Lower lobe of right lung (tissue), 2 donors: ENCODE measurements at regions not wholly inside any gene's neighbourhood (a gene's known extent, or its start where the extent isn't known, plus 50 kb on each side); places are given as distances from the start of the nearest gene placed in this dataset.

Source experiments
- ATAC-seq, 2 donors: fragments of 200-7000 bp; cut with Tn5 transposase; one replicate each; pipeline ENCODE4 v1.9.1; 2020 to 2022; ENCODE audit warnings: mild to moderate bottlenecking in 2 of 2, moderate library complexity in 2 of 2
- DNase-seq: peaks from one replicate; pipeline ENCODE4 v3.0.0-alpha.2; 2020
- H3K27ac ChIP-seq: fragments of 200-600 bp; one replicate; pipeline ENCODE4 v1.8.0; 2022
- H3K27me3 ChIP-seq: fragments of 200-600 bp; one replicate; pipeline ENCODE4 v1.8.0; 2022; ENCODE audit warnings: low read depth
- H3K36me3 ChIP-seq: fragments of 200-600 bp; one replicate; pipeline ENCODE4 v1.8.0; 2022; ENCODE audit warnings: mild to moderate bottlenecking
- H3K4me1 ChIP-seq: fragments of 200-600 bp; one replicate; pipeline ENCODE4 v1.8.0; 2022
- H3K4me3 ChIP-seq: fragments of 200-600 bp; one replicate; pipeline ENCODE4 v1.8.0; 2022; ENCODE audit warnings: mild to moderate bottlenecking
- H3K9me3 ChIP-seq: fragments of 200-600 bp; one replicate; pipeline ENCODE4 v1.8.0; 2022
- CTCF ChIP-seq: fragments of 200-600 bp; IDR thresholded peaks from one replicate; pipeline ENCODE4 v1.8.0; 2022; ENCODE audit warnings: antibody characterized with exemption, mild to moderate bottlenecking
- intact Hi-C: fragments of 100-400 bp; cut with DNase I; formaldehyde crosslinking; loops from one replicate; pipeline ENCODE4 v1.11.0; 2022
- donor health status: DM: no; HTN: yes; CAD: no; lungs with severe emphysema.

- DNase-seq (no peak), ATAC-seq (no peak)
- Histone ChIP-seq H3K4me1 (no peaks in the 10 kb centered on the region), H3K27ac (no peak overlapping the region), H3K36me3 (no peaks in the 10 kb centered on the region), H3K27me3 (no peaks in the 10 kb centered on the region), H3K4me3 (no peak overlapping the region), H3K9me3 (no peaks in the 10 kb centered on the region)
- intact Hi-C loops = no loop called here
- no peak for TF ChIP-seq CTCF
Observed at GRCh38 chr2:66704786-66705185, 269.9 kb downstream of the MEIS1 start.

- H3K27me3 ChIP-seq = no peaks in the 10 kb centered on the region
- H3K9me3 ChIP-seq = no peaks in the 10 kb centered on the region
- TF ChIP-seq CTCF = no peak
- no peaks in the 10 kb centered on the region for H3K4me1 ChIP-seq
- no peaks in the 10 kb centered on the region for H3K36me3 ChIP-seq
- no peak for ATAC-seq
- no peak overlapping the region for H3K27ac ChIP-seq
- H3K4me3 ChIP-seq = no peak overlapping the region
- no peak for DNase-seq
- intact Hi-C loops = no loop called here
Observed at GRCh38 chr2:66714610-66715009, 279.7 kb downstream of the MEIS1 start.

DNA sequence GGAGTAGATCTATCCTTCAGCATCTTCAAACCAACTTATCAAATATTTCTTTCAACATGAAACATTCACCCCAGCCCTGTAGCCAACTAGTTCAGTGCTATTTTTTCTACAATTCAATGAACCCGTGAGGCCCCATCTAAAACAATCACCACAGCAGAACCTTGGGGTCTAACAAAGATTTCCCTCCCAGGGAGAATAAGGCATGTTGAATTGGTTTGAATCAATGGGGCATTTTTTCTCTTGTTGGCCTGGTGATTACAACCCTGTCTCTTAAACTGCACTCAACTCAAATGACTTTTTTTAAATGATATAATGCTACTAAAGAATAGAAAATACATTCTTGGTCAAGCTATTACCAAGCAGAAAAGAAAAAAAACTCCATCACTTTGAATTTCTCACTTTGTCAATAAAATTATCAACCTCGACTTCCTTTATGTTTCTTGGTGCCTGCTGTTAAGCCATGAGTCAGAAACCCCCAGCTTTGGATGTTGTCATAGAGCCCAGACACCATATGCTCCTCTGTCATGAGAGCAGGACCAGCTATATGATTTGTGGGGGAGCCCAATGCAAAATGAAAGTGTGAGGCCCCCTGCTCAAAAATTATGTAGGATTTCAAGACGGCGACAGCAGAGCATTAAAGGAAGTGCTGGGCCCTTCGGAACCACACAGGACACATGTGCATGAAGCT, 282.4 kb downstream of the MEIS1 start:
- DNase-seq (no peak), ATAC-seq (no peak)
- Histone ChIP-seq H3K27ac (no peak overlapping the region), H3K9me3 (no peaks in the 10 kb centered on the region), H3K4me1 (no peaks in the 10 kb centered on the region), H3K27me3 (no peaks in the 10 kb centered on the region), H3K4me3 (no peak overlapping the region), H3K36me3 (no peaks in the 10 kb centered on the region)
- intact Hi-C loops = no loop called here
- TF ChIP-seq CTCF = no peak

DNA sequence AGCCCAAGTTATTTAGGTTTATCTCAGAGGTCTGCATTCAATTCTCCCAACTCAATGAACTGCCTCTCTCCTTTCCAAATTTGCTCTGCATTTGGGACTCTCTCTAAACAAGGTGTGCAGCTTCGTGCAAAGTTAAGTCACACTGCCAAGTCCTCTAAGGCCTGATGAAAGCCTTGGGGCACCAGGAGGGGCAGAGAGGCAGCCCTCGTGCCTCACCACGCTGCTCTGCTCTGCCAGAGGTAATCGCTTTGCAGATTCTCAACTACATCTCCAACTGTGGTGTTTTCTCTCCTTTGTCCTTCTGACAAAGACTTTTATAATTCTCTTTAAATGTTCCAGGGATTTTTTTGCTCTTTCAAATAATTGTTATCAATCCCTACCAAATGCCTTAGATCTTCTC, 283.0 kb downstream of the MEIS1 start:
- intact Hi-C loops = no loop called here
- Histone ChIP-seq H3K4me3 (no peak overlapping the region), H3K4me1 (no peaks in the 10 kb centered on the region), H3K9me3 (no peaks in the 10 kb centered on the region), H3K36me3 (no peaks in the 10 kb centered on the region), H3K27me3 (no peaks in the 10 kb centered on the region), H3K27ac (no peak overlapping the region)
- ATAC-seq = no peak
- TF ChIP-seq CTCF = no peak
- DNase-seq = no peak

DNA sequence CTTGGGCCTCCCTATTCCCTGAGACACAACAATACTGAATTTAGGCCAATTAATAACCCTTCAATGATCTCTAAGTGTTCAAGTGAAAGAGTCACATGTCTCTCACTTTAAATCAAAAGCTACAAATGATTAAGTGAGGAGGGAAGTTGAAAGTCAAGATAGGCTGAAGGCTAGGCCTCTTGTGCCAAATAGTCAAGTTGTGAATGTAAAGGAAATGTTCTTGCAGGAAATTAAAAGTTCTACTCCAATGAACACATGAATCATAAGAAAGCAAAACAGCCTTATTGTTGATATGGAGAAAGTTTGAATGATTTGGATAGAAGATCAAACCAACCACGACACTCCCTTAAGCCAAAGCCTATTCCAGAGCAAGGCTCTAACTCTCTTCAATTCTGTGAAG, 286.9 kb downstream of the MEIS1 start:
- H3K27ac ChIP-seq = no peak overlapping the region

More for the DNA sequence above, 286.9 kb downstream of the MEIS1 start:
- Histone ChIP-seq H3K9me3 (no peaks in the 10 kb centered on the region), H3K4me1 (no peaks in the 10 kb centered on the region), H3K4me3 (no peak overlapping the region), H3K36me3 (no peaks in the 10 kb centered on the region), H3K27me3 (no peaks in the 10 kb centered on the region)
- TF ChIP-seq CTCF = no peak
- no peak for DNase-seq
- intact Hi-C loops = no loop called here
- no peak for ATAC-seq
